Activated T-helper 2 cell treated with anti-CD3 and anti-CD28 coated beads, Interferon-gamma antibody, Interleukin-2, Interleukin-4, amounts not matched to agents 10 μg/mL and 5 μg/mL and 100 μg/mL, durations not matched to agents 14 hours and 24 hours and 36 hours (primary cell): ENCODE measurements at regions not wholly inside any gene's neighbourhood (a gene's known extent, or its start where the extent isn't known, plus 50 kb on each side); places are given as distances from the start of the nearest gene placed in this dataset.

Experiments used
- DNase-seq: peaks from one replicate; pipeline ENCODE4 v3.0.0; 2021; ENCODE audit warnings: low spot score
- H3K27ac Mint-ChIP-seq: one replicate; pipeline ENCODE4 v1.8.0; 2021; ENCODE audit warnings: mixed read lengths
- H3K27me3 Mint-ChIP-seq: one replicate; pipeline ENCODE4 v1.8.0; 2021; ENCODE audit warnings: low read depth, mixed read lengths
- H3K36me3 Mint-ChIP-seq: one replicate; pipeline ENCODE4 v1.8.0; 2021; ENCODE audit warnings: low read depth, mixed read lengths
- H3K4me1 Mint-ChIP-seq: one replicate; pipeline ENCODE4 v1.8.0; 2021; ENCODE audit warnings: low read depth, mixed read lengths
- H3K4me3 Mint-ChIP-seq: one replicate; pipeline ENCODE4 v1.8.0; 2021; ENCODE audit warnings: low read depth, mild to moderate bottlenecking, moderate library complexity, mixed read lengths
- H3K9me3 Mint-ChIP-seq: one replicate; pipeline ENCODE4 v1.8.0; 2021; ENCODE audit warnings: mixed read lengths
- intact Hi-C: fragments of 100-400 bp; cut with micrococcal nuclease; formaldehyde crosslinking; loops from one replicate; pipeline ENCODE4 v1.15.1; 2023

GRCh38 chr3:186466391-186466974 lies 77.7 kb downstream of the CRYGS start:
- Mint-ChIP-seq H3K27me3 (no peaks in the 10 kb centered on the region), H3K4me3 (no peak overlapping the region), H3K9me3 (no peaks in the 10 kb centered on the region), H3K27ac (no peak overlapping the region), H3K4me1 (no peaks in the 10 kb centered on the region), H3K36me3 (no peaks in the 10 kb centered on the region)
- no peak for DNase-seq
- intact Hi-C loops = no loop called here

- Mint-ChIP-seq H3K36me3 (no peaks in the 10 kb centered on the region), H3K9me3 (no peaks in the 10 kb centered on the region), H3K4me1 (no peaks in the 10 kb centered on the region), H3K4me3 (no peak overlapping the region), H3K27ac (no peak overlapping the region), H3K27me3 (peaks cover 4% of the 10 kb centered on the region)
- no peak for DNase-seq
- intact Hi-C loops = no loop called here
These were observed 78.7 kb downstream of the CRYGS start for GRCh38 chr3:186465508-186465907.

- no peak for DNase-seq
- Mint-ChIP-seq H3K27ac (no peak overlapping the region), H3K36me3 (no peaks in the 10 kb centered on the region), H3K27me3 (peaks cover 6% of the 10 kb centered on the region), H3K4me3 (no peak overlapping the region), H3K4me1 (no peaks in the 10 kb centered on the region), H3K9me3 (no peaks in the 10 kb centered on the region)
- intact Hi-C loops = no loop called here
These were observed 79.6 kb downstream of the CRYGS start for GRCh38 chr3:186464424-186465093.

- Mint-ChIP-seq H3K27me3 (peaks cover 12% of the 10 kb centered on the region), H3K36me3 (no peaks in the 10 kb centered on the region), H3K9me3 (no peaks in the 10 kb centered on the region), H3K4me3 (no peak overlapping the region), H3K27ac (no peak overlapping the region), H3K4me1 (no peaks in the 10 kb centered on the region)
- intact Hi-C loops = no loop called here
- DNase-seq = no peak
These were observed 83.0 kb downstream of the CRYGS start for GRCh38 chr3:186461141-186461540.

- H3K27me3 Mint-ChIP-seq = peaks cover 12% of the 10 kb centered on the region
- intact Hi-C loops = no loop called here
- no peaks in the 10 kb centered on the region for H3K4me1 Mint-ChIP-seq
- H3K36me3 Mint-ChIP-seq = no peaks in the 10 kb centered on the region
- no peak overlapping the region for H3K27ac Mint-ChIP-seq
- H3K4me3 Mint-ChIP-seq = no peak overlapping the region
- no peaks in the 10 kb centered on the region for H3K9me3 Mint-ChIP-seq
- no peak for DNase-seq
These were observed 85.1 kb downstream of the CRYGS start for GRCh38 chr3:186459108-186459467.

GRCh38 chr3:186458306-186459107 lies 85.7 kb downstream of the CRYGS start:
- Mint-ChIP-seq H3K27me3 (peaks cover 12% of the 10 kb centered on the region), H3K9me3 (no peaks in the 10 kb centered on the region), H3K4me3 (no peak overlapping the region), H3K27ac (no peak overlapping the region), H3K4me1 (no peaks in the 10 kb centered on the region), H3K36me3 (no peaks in the 10 kb centered on the region)
- intact Hi-C loops = no loop called here
- no peak for DNase-seq

- Mint-ChIP-seq H3K4me1 (no peaks in the 10 kb centered on the region), H3K36me3 (no peaks in the 10 kb centered on the region), H3K4me3 (no peak overlapping the region), H3K9me3 (no peaks in the 10 kb centered on the region), H3K27me3 (peaks cover 12% of the 10 kb centered on the region), H3K27ac (no peak overlapping the region)
- DNase-seq = no peak
- intact Hi-C loops = no loop called here
These were observed 86.9 kb downstream of the CRYGS start for GRCh38 chr3:186457236-186457635.

- Mint-ChIP-seq H3K36me3 (no peaks in the 10 kb centered on the region), H3K4me1 (no peaks in the 10 kb centered on the region), H3K27ac (no peak overlapping the region), H3K27me3 (peaks cover 12% of the 10 kb centered on the region), H3K9me3 (no peaks in the 10 kb centered on the region), H3K4me3 (no peak overlapping the region)
- intact Hi-C loops = no loop called here
- DNase-seq = no peak
These were observed 87.4 kb downstream of the CRYGS start for GRCh38 chr3:186456731-186457191.

- no peak overlapping the region for H3K4me3 Mint-ChIP-seq
- H3K4me1 Mint-ChIP-seq = no peaks in the 10 kb centered on the region
- no peaks in the 10 kb centered on the region for H3K36me3 Mint-ChIP-seq
- H3K27me3 Mint-ChIP-seq = peaks cover 7% of the 10 kb centered on the region
- no peak overlapping the region for H3K27ac Mint-ChIP-seq
- DNase-seq = no peak
- no peaks in the 10 kb centered on the region for H3K9me3 Mint-ChIP-seq
- intact Hi-C loops = no loop called here
These were observed 89.1 kb downstream of the CRYGS start for GRCh38 chr3:186454881-186455703.

- no peak overlapping the region for H3K27ac Mint-ChIP-seq
- intact Hi-C loops = no loop called here
- no peaks in the 10 kb centered on the region for H3K9me3 Mint-ChIP-seq
- DNase-seq = no peak
- H3K36me3 Mint-ChIP-seq = no peaks in the 10 kb centered on the region
- H3K4me3 Mint-ChIP-seq = no peak overlapping the region
- H3K4me1 Mint-ChIP-seq = no peaks in the 10 kb centered on the region
- H3K27me3 Mint-ChIP-seq = no peaks in the 10 kb centered on the region
These were observed 90.6 kb downstream of the CRYGS start for GRCh38 chr3:186453531-186453930.

GRCh38 chr3:186452517-186452916 lies 90.5 kb upstream of the DGKG start:
- DNase-seq = no peak
- Mint-ChIP-seq H3K27me3 (peaks cover 4% of the 10 kb centered on the region), H3K9me3 (no peaks in the 10 kb centered on the region), H3K4me3 (no peak overlapping the region), H3K36me3 (no peaks in the 10 kb centered on the region), H3K27ac (no peak overlapping the region), H3K4me1 (no peaks in the 10 kb centered on the region)
- intact Hi-C loops = no loop called here

- no peak overlapping the region for H3K27ac Mint-ChIP-seq
- H3K27me3 Mint-ChIP-seq = peaks cover 4% of the 10 kb centered on the region
- intact Hi-C loops = no loop called here
- no peak overlapping the region for H3K4me3 Mint-ChIP-seq
- H3K4me1 Mint-ChIP-seq = no peaks in the 10 kb centered on the region
- DNase-seq = no peak
- no peaks in the 10 kb centered on the region for H3K9me3 Mint-ChIP-seq
- no peaks in the 10 kb centered on the region for H3K36me3 Mint-ChIP-seq
These were observed 89.3 kb upstream of the DGKG start for GRCh38 chr3:186451371-186451770.
